HL-60 (cell line): ENCODE measurements at regions not wholly inside any gene's neighbourhood (a gene's known extent, or its start where the extent isn't known, plus 50 kb on each side); places are given as distances from the start of the nearest gene placed in this dataset.

Experiments used
- GABPA ChIP-seq: IDR thresholded peaks from 2 replicates; pipeline ENCODE4 v1.6.1; 2012; ENCODE audit warnings: low read depth
- POLR2AphosphoS5 ChIP-seq: IDR thresholded peaks from 2 replicates; pipeline ENCODE4 v1.6.1; 2012; ENCODE audit warnings: low read depth
- SPI1 ChIP-seq: IDR thresholded peaks from 2 replicates; pipeline ENCODE4 v1.6.1; 2012; ENCODE audit warnings: low read depth, mild to moderate bottlenecking, borderline replicate concordance
- TF ChIP-seq, protein P1 (sequence below): IDR thresholded peaks from one replicate; pipeline ENCODE4 v1.5.1; 2011; ENCODE audit warnings: low read length, control low read depth, inconsistent platforms; ENCODE audit not compliant: insufficient read depth
- TF ChIP-seq, protein P2 (sequence below): IDR thresholded peaks from 2 replicates; pipeline ENCODE4 v1.6.1; 2012; ENCODE audit warnings: low read depth; ENCODE audit not compliant: insufficient replicate concordance

- TF ChIP-seq, protein P1, sequence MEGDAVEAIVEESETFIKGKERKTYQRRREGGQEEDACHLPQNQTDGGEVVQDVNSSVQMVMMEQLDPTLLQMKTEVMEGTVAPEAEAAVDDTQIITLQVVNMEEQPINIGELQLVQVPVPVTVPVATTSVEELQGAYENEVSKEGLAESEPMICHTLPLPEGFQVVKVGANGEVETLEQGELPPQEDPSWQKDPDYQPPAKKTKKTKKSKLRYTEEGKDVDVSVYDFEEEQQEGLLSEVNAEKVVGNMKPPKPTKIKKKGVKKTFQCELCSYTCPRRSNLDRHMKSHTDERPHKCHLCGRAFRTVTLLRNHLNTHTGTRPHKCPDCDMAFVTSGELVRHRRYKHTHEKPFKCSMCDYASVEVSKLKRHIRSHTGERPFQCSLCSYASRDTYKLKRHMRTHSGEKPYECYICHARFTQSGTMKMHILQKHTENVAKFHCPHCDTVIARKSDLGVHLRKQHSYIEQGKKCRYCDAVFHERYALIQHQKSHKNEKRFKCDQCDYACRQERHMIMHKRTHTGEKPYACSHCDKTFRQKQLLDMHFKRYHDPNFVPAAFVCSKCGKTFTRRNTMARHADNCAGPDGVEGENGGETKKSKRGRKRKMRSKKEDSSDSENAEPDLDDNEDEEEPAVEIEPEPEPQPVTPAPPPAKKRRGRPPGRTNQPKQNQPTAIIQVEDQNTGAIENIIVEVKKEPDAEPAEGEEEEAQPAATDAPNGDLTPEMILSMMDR, result no peak
- TF ChIP-seq POLR2AphosphoS5 (peak; percentile 60; the same call in 1 of the 2 replicates), GABPA (no peak), SPI1 (peak; percentile 40; the same call in 1 of the 2 replicates)
- TF ChIP-seq, protein P2, sequence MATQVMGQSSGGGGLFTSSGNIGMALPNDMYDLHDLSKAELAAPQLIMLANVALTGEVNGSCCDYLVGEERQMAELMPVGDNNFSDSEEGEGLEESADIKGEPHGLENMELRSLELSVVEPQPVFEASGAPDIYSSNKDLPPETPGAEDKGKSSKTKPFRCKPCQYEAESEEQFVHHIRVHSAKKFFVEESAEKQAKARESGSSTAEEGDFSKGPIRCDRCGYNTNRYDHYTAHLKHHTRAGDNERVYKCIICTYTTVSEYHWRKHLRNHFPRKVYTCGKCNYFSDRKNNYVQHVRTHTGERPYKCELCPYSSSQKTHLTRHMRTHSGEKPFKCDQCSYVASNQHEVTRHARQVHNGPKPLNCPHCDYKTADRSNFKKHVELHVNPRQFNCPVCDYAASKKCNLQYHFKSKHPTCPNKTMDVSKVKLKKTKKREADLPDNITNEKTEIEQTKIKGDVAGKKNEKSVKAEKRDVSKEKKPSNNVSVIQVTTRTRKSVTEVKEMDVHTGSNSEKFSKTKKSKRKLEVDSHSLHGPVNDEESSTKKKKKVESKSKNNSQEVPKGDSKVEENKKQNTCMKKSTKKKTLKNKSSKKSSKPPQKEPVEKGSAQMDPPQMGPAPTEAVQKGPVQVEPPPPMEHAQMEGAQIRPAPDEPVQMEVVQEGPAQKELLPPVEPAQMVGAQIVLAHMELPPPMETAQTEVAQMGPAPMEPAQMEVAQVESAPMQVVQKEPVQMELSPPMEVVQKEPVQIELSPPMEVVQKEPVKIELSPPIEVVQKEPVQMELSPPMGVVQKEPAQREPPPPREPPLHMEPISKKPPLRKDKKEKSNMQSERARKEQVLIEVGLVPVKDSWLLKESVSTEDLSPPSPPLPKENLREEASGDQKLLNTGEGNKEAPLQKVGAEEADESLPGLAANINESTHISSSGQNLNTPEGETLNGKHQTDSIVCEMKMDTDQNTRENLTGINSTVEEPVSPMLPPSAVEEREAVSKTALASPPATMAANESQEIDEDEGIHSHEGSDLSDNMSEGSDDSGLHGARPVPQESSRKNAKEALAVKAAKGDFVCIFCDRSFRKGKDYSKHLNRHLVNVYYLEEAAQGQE, result no peak
These were observed 220.2 kb downstream of the SUCLG1 start for GRCh38 chr2:84238907-84239306.
